BLaER1 treated with 17β-estradiol and CSF1 and Interleukin-3, amounts not matched to agents 10 nM and 100 nM (cell line): ENCODE measurements at regions not wholly inside any gene's neighbourhood (a gene's known extent, or its start where the extent isn't known, plus 50 kb on each side); places are given as distances from the start of the nearest gene placed in this dataset.
"Not testable (repeated sequence)": the region's sequence is repeated elsewhere in the genome, so short reads cannot be mapped to it uniquely, and the experiment has no call there.

ENCODE experiments used
- H3K27ac ChIP-seq, 11 experiments: shearing (Covaris generic); formaldehyde crosslinking; 2 replicates each; pipeline ENCODE4 v1.8.1; 2022
- H3K27me3 ChIP-seq, 11 experiments: shearing (Covaris generic); formaldehyde crosslinking; 2 replicates each; pipeline ENCODE4 v1.8.1; 2022
- H3K36me3 ChIP-seq, 11 experiments: shearing (Covaris generic); formaldehyde crosslinking; 2 replicates each; pipeline ENCODE4 v1.8.1; 2022
- H3K4me1 ChIP-seq, 10 experiments: shearing (Covaris generic); formaldehyde crosslinking; 2 replicates each; pipeline ENCODE4 v1.8.1; 2022
- H3K4me2 ChIP-seq, 11 experiments: shearing (Covaris generic); formaldehyde crosslinking; 2 replicates each; pipeline ENCODE4 v1.8.1; 2022
- H3K4me3 ChIP-seq, 10 experiments: shearing (Covaris generic); formaldehyde crosslinking; 2 replicates each; pipeline ENCODE4 v1.8.1; 2022
- H3K9ac ChIP-seq, 11 experiments: shearing (Covaris generic); formaldehyde crosslinking; 2 replicates each; pipeline ENCODE4 v1.8.1; 2022
- H3K9me3 ChIP-seq, 11 experiments: shearing (Covaris generic); formaldehyde crosslinking; replicated peaks in 1 of 11; 2 replicates each; pipeline ENCODE4 v1.8.1; 2022
- H4K20me1 ChIP-seq, 11 experiments: shearing (Covaris generic); formaldehyde crosslinking; 2 replicates each; pipeline ENCODE4 v1.8.1; 2022
- Cebpa-rat ChIP-seq, 11 experiments: shearing (Covaris generic); IDR thresholded peaks; 2 replicates each; pipeline ENCODE4 v1.8.1; 2022

DNA sequence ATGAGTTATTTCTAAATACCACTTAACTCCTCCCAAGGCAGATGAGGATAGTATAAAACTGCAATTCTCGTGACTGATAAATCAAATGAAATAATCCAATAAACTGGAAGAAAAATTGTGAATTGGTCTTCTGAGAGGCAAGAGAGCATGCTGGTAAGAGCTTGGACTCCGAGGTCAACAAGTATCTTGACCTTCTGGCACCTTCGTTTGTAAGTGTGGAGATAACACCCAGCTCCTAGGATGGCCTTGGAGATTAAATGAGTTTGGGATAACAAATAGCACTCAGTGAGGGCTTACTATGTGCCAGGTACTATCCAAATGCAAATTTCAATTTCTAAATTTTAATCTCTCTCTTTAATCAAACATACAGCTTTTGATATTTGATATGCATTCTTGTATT lies 866.3 kb upstream of the WWC1 start:
- no peaks in the 10 kb centered on the region for H4K20me1 ChIP-seq
- no peaks in the 10 kb centered on the region for H3K27me3 ChIP-seq
- no peaks in the 10 kb centered on the region; a peak in 1 of 20 replicates for H3K4me1 ChIP-seq
- TF ChIP-seq Cebpa-rat (IDR thresholded peaks at IDR 0.05): no peak
- no peak overlapping the region for H3K27ac ChIP-seq
- H3K4me3 ChIP-seq: no peak overlapping the region
- no peaks in the 10 kb centered on the region for H3K36me3 ChIP-seq
- H3K9ac ChIP-seq: no peak overlapping the region
- no peak overlapping the region; a peak in 1 of 22 replicates for H3K4me2 ChIP-seq
- H3K9me3 ChIP-seq: peaks cover 0 to 13% (median 4%) of the 10 kb centered on the region in 11 experiments; a peak in 4 of 22 replicates

DNA sequence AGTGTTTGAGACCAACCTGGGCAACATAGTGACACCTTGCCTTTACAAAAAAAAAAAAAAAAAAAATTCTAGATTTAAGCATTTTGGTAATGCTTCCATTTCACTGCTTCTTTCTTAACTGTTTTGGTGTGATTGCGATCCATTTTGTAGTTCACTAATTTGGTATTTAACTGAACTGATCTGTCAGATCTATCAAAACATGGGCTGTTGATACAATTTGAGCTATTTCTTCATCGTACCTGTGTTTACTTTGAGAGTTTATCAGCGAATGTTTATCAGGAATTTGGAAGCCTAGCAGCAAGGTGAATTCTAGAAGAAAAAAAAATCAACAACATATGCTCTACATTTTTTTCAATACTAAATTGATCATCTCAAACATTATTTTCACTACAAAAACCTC lies 864.9 kb upstream of the WWC1 start:
- Histone ChIP-seq H3K27me3 (no peaks in the 10 kb centered on the region), H3K27ac (no peak overlapping the region), H3K9me3 (peaks cover 0 to 13% (median 4%) of the 10 kb centered on the region in 11 experiments; a peak in 4 of 22 replicates), H3K36me3 (no peaks in the 10 kb centered on the region), H3K4me1 (no peaks in the 10 kb centered on the region; a peak in 1 of 20 replicates), H3K4me3 (no peak overlapping the region), H3K9ac (no peak overlapping the region), H4K20me1 (no peaks in the 10 kb centered on the region), H3K4me2 (no peak overlapping the region)
- TF ChIP-seq Cebpa-rat (IDR thresholded peaks at IDR 0.05): no peak

DNA sequence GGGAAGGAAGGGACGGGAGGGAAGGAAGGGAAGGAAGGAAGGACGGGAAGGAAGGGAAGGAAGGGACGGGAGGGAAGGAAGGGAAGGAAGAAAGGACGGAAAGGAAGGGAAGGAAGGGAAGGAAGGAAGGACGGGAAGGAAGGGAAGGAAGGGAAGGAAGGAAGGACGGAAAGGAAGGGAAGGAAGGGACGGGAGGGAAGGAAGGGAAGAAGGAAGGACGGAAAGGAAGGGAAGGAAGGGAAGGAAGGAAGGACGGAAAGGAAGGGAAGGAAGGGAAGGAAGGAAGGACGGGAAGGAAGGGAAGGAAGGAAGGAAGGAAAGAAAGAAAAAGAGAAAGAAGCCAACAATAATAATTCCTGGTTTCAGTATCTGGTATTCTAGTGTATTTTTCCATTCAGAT lies 863.8 kb upstream of the WWC1 start:
- peaks cover 0 to 13% (median 4%) of the 10 kb centered on the region in 11 experiments; a peak in 4 of 22 replicates for H3K9me3 ChIP-seq
- not testable (repeated sequence) for H3K27me3 ChIP-seq, H3K9ac ChIP-seq, H4K20me1 ChIP-seq, H3K4me3 ChIP-seq, H3K4me1 ChIP-seq, H3K36me3 ChIP-seq, H3K27ac ChIP-seq, H3K4me2 ChIP-seq

DNA sequence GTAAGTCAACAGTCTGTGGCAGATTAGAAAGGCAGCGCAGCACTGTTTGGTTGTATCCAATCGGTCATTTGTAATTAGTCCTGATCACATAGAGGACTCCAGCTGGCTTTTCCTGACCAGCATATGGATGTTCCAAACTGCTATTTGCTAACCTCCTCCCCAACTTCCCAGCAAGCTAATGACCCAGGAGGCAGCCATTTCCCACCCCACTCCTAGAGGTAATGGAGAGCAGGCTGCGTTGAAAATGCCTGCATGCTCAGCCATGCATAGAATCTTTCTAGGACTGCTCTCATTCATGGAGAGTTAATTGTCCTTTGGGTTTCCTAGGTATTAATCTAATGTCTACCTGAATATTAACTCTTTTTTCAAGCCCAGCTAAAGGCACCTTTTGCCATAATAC lies 850.6 kb upstream of the WWC1 start:
- no peak for TF ChIP-seq Cebpa-rat (IDR thresholded peaks at IDR 0.05)
- no peak overlapping the region for H3K27ac ChIP-seq

DNA sequence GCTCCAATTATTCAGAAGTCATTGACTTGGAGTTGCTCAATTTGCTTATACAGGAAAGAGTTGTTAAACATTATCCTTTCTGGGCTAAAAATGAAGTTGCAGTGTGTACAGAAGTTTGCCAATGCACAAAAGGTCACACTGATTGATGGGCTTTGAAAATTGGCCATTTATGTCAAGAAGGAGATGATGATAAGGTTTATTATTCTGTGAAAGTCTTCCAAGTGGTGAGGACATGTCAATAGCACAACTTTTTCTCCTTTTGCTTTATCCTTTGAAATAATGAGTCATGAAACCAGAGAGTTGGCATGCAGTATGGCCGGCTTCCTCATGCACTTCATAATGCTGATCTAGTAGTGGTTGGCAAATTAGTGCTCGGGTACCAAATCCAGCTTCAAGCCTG lies 848.5 kb upstream of the WWC1 start:
- H3K4me1 ChIP-seq: 0 out of 20 replicates have a peak, but pooled peaks cover 0 to 5% (median 0%) of the 10 kb centered on the region in 10 experiments
- H3K9me3 ChIP-seq: peaks cover 7 to 19% (median 12%) of the 10 kb centered on the region in 11 experiments; a peak in 20 of 22 replicates
- TF ChIP-seq Cebpa-rat (IDR thresholded peaks at IDR 0.05): no peak
- no peaks in the 10 kb centered on the region for H3K27me3 ChIP-seq
- no peak overlapping the region for H3K27ac ChIP-seq
- H3K4me2 ChIP-seq: no peak overlapping the region
- H3K9ac ChIP-seq: no peak overlapping the region
- no peak overlapping the region for H3K4me3 ChIP-seq
- no peaks in the 10 kb centered on the region for H3K36me3 ChIP-seq
- H4K20me1 ChIP-seq: no peaks in the 10 kb centered on the region

More for the DNA sequence above, 850.6 kb upstream of the WWC1 start:
- H3K4me3 ChIP-seq: no peak overlapping the region
- H3K4me1 ChIP-seq: 0 out of 20 replicates have a peak, but pooled peaks cover 0 to 5% (median 0%) of the 10 kb centered on the region in 10 experiments
- H3K9me3 ChIP-seq: peaks cover 22 to 39% (median 32%) of the 10 kb centered on the region in 11 experiments; a peak in 20 of 22 replicates
- no peak overlapping the region for H3K9ac ChIP-seq
- H3K27me3 ChIP-seq: no peaks in the 10 kb centered on the region
- H3K4me2 ChIP-seq: no peak overlapping the region
- no peaks in the 10 kb centered on the region for H4K20me1 ChIP-seq
- H3K36me3 ChIP-seq: no peaks in the 10 kb centered on the region

DNA sequence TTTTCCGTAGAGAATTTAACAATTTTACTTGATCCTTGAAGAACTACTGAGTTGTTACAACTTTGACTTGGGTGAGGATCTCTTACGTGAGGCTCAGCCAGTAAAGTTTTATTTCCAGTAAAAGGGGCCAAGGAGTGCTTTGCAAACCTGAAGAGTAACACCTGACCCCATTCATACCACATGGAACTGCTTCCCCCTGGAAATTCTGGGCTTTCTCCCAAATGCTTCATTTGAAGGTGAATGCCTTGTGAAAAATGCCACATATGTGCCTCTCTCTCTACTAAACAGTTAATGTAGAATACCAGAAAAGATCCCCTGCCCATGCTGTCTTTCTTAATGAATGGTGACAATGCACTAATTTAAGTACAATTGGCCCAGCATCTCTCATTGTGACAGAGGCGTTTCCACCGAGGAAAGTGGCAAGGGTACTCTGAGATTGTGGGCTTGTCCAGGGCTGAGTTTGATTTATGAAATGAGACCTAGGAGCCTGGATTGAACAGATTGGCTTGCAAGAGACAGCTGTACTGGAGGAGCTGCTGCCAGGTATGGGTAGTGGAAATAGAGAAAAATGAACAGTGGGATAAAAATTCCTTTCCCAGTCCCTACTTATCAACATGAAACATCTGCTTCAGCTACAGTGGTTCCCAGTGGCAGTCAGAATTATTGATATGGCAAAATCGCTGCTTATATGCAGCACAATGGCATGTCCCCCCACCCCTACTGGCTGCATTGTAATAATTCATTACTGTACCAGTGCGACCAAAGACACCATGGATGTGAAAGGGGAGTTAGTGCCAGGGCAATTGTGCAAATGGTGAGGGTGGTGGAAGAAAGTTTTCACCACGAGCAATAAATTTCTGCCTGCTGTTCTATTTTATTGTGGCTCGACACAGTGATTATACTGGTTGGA lies 843.7 kb upstream of the WWC1 start:
- no peaks in the 10 kb centered on the region for H4K20me1 ChIP-seq
- peaks cover 4 to 25% (median 16%) of the 10 kb centered on the region in 11 experiments; a peak in 19 of 22 replicates for H3K9me3 ChIP-seq

DNA sequence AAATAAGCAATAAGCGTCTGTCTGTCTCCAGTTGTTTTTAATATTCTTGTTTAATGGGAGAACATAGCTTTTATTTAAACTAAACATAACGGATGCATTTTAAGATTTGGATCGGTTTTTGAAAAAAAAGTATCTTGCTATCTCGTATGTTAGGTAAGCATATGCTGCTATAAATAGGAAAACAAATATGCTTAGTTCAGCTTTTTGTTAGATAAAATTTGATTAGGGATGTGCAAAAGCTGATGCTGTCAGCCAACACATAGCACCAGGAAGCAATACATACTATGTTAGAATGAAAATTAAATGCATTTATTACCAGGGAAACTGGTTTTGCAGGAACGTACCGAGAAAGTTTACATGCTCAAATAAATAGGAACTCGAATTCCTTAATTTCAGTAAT lies 843.1 kb upstream of the WWC1 start:
- no peaks in the 10 kb centered on the region for H4K20me1 ChIP-seq
- H3K4me1 ChIP-seq: no peaks in the 10 kb centered on the region
- TF ChIP-seq Cebpa-rat (IDR thresholded peaks at IDR 0.05): no peak
- no peak overlapping the region for H3K4me2 ChIP-seq
- peaks cover 4 to 26% (median 16%) of the 10 kb centered on the region in 11 experiments; a peak in 19 of 22 replicates for H3K9me3 ChIP-seq
- no peaks in the 10 kb centered on the region for H3K27me3 ChIP-seq
- no peak overlapping the region for H3K27ac ChIP-seq
- H3K36me3 ChIP-seq: no peaks in the 10 kb centered on the region; a peak in 1 of 22 replicates
- H3K9ac ChIP-seq: no peak overlapping the region
- H3K4me3 ChIP-seq: no peak overlapping the region

More for the DNA sequence above, 843.7 kb upstream of the WWC1 start:
- TF ChIP-seq Cebpa-rat (IDR thresholded peaks at IDR 0.05): no peak
- H3K4me2 ChIP-seq: no peak overlapping the region
- H3K27me3 ChIP-seq: no peaks in the 10 kb centered on the region
- no peaks in the 10 kb centered on the region; a peak in 1 of 22 replicates for H3K36me3 ChIP-seq
- H3K27ac ChIP-seq: no peak overlapping the region
- no peak overlapping the region for H3K9ac ChIP-seq
- H3K4me3 ChIP-seq: no peak overlapping the region
- 0 out of 20 replicates have a peak, but pooled peaks cover 0 to 3% (median 0%) of the 10 kb centered on the region in 10 experiments for H3K4me1 ChIP-seq

DNA sequence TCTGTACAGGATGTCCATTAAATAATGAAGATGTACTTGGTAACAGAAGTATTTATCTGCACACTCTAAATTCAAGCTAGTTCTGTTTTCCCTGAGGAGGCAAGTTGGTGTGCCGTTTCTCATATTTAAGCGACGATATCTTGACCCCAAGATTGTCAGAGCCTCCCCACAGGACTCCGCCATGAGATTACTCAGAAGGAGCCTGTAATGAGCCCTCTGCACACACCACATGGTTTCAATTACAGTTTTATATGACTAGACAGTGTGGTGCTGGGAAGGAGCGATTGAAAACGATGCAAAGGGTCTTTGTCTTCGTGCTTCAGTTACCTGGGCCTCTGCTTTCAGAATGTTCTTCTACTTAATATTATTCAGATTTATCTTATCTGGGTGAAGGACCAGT lies 840.4 kb upstream of the WWC1 start:
- peaks cover 0 to 14% (median 0%) of the 10 kb centered on the region in 11 experiments; a peak in 3 of 22 replicates for H3K36me3 ChIP-seq
- no peaks in the 10 kb centered on the region for H4K20me1 ChIP-seq
- TF ChIP-seq Cebpa-rat (IDR thresholded peaks at IDR 0.05): no peak
- peaks cover 0 to 7% (median 0%) of the 10 kb centered on the region in 10 experiments; a peak in 5 of 20 replicates for H3K4me1 ChIP-seq
- H3K27me3 ChIP-seq: no peaks in the 10 kb centered on the region
- no peak overlapping the region for H3K27ac ChIP-seq
- no peak overlapping the region for H3K4me3 ChIP-seq
- H3K4me2 ChIP-seq: no peak overlapping the region
- H3K9ac ChIP-seq: no peak overlapping the region
- peaks cover 4 to 49% (median 39%) of the 10 kb centered on the region in 11 experiments; a peak in 19 of 22 replicates for H3K9me3 ChIP-seq

DNA sequence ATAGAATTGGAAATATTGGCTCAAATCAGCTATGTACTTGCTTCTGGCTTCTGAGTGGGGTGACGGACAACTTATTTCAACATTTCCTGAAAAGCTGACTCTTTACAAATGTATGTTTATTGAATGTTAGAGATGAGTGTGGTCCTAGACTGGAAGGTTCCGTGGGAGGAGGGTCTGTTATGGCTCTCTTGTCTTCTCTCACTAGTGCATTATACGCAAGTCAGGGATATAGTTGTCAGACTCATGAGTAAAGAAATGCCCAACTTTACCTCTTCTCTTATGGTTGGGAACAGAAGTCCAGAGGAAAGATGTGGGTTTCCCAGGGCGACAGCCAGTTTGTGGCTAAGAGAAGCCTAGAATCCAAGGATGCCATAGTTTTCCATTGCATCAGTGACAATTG lies 839.3 kb upstream of the WWC1 start:
- Histone ChIP-seq H4K20me1 (no peaks in the 10 kb centered on the region), H3K9ac (no peak overlapping the region), H3K27ac (no peak overlapping the region), H3K4me3 (no peak overlapping the region), H3K4me1 (peaks cover 0 to 18% (median 2%) of the 10 kb centered on the region in 10 experiments; a peak in 7 of 20 replicates), H3K36me3 (peaks cover 0 to 14% (median 0%) of the 10 kb centered on the region in 11 experiments; a peak in 3 of 22 replicates), H3K9me3 (peaks cover 4 to 52% (median 43%) of the 10 kb centered on the region in 11 experiments; a peak in 19 of 22 replicates), H3K27me3 (no peaks in the 10 kb centered on the region), H3K4me2 (no peak overlapping the region)
- no peak for TF ChIP-seq Cebpa-rat (IDR thresholded peaks at IDR 0.05)
